ENCODE measurements at regions not wholly inside any gene's neighbourhood (a gene's known extent, or its start where the extent isn't known, plus 50 kb on each side); places are given as distances from the start of the nearest gene placed in this dataset.
"Not testable (repeated sequence)": the region's sequence is repeated elsewhere in the genome, so short reads cannot be mapped to it uniquely, and the experiment has no call there.

- not testable (repeated sequence) for H3K27ac ChIP-seq (ENCODE audit: low read depth, low read length); H3K4me1 ChIP-seq (ENCODE audit: insufficient read depth, low read length); H3K36me3 ChIP-seq (ENCODE audit: insufficient read depth, low read length); H3K9me3 ChIP-seq (ENCODE audit: low read depth, low read length); H3K4me2 ChIP-seq (ENCODE audit: insufficient read depth, low read length); DNase-seq (ENCODE audit: insufficient read length, low spot score, missing footprints); H3K79me2 ChIP-seq (ENCODE audit: insufficient read depth, low read length); H2AFZ ChIP-seq (ENCODE audit: low read length); H4K20me1 ChIP-seq (ENCODE audit: insufficient read depth, low read length); H3K4me3 ChIP-seq (ENCODE audit: insufficient read depth, low read length); H3K27me3 ChIP-seq (ENCODE audit: insufficient read depth, low read length)
Observed at GRCh38 chr9:63450836-63451235, 1834.2 kb downstream of the FOXD4L5 start.

- not testable (repeated sequence) for H3K27ac ChIP-seq (ENCODE audit: low read depth, low read length); H3K4me3 ChIP-seq (ENCODE audit: insufficient read depth, low read length); DNase-seq (ENCODE audit: insufficient read length, low spot score, missing footprints); H3K4me1 ChIP-seq (ENCODE audit: insufficient read depth, low read length); H4K20me1 ChIP-seq (ENCODE audit: insufficient read depth, low read length); H2AFZ ChIP-seq (ENCODE audit: low read length); H3K4me2 ChIP-seq (ENCODE audit: insufficient read depth, low read length); H3K36me3 ChIP-seq (ENCODE audit: insufficient read depth, low read length); H3K27me3 ChIP-seq (ENCODE audit: insufficient read depth, low read length); H3K79me2 ChIP-seq (ENCODE audit: insufficient read depth, low read length); H3K9me3 ChIP-seq (ENCODE audit: low read depth, low read length)
Observed at GRCh38 chr9:63425123-63425522, 1859.9 kb downstream of the FOXD4L5 start.

- not testable (repeated sequence) for H3K9me3 ChIP-seq (ENCODE audit: low read depth, low read length); H3K27ac ChIP-seq (ENCODE audit: low read depth, low read length); H2AFZ ChIP-seq (ENCODE audit: low read length); H3K4me3 ChIP-seq (ENCODE audit: insufficient read depth, low read length); H4K20me1 ChIP-seq (ENCODE audit: insufficient read depth, low read length); H3K36me3 ChIP-seq (ENCODE audit: insufficient read depth, low read length); DNase-seq (ENCODE audit: insufficient read length, low spot score, missing footprints); H3K4me1 ChIP-seq (ENCODE audit: insufficient read depth, low read length); H3K27me3 ChIP-seq (ENCODE audit: insufficient read depth, low read length); H3K4me2 ChIP-seq (ENCODE audit: insufficient read depth, low read length); H3K79me2 ChIP-seq (ENCODE audit: insufficient read depth, low read length)
Observed at GRCh38 chr9:63390897-63391296, 1894.1 kb downstream of the FOXD4L5 start.

- not testable (repeated sequence) for H3K36me3 ChIP-seq (ENCODE audit: insufficient read depth, low read length); H3K4me1 ChIP-seq (ENCODE audit: insufficient read depth, low read length); H3K9me3 ChIP-seq (ENCODE audit: low read depth, low read length); H2AFZ ChIP-seq (ENCODE audit: low read length); H4K20me1 ChIP-seq (ENCODE audit: insufficient read depth, low read length); H3K4me3 ChIP-seq (ENCODE audit: insufficient read depth, low read length); H3K27me3 ChIP-seq (ENCODE audit: insufficient read depth, low read length); H3K27ac ChIP-seq (ENCODE audit: low read depth, low read length); DNase-seq (ENCODE audit: insufficient read length, low spot score, missing footprints); H3K79me2 ChIP-seq (ENCODE audit: insufficient read depth, low read length); H3K4me2 ChIP-seq (ENCODE audit: insufficient read depth, low read length)
Observed at GRCh38 chr9:63385479-63385878, 1899.5 kb downstream of the FOXD4L5 start.

GRCh38 chr9:63379864-63380263, 1905.1 kb downstream of the FOXD4L5 start:
- not testable (repeated sequence) for H3K4me1 ChIP-seq (ENCODE audit: insufficient read depth, low read length); H4K20me1 ChIP-seq (ENCODE audit: insufficient read depth, low read length); DNase-seq (ENCODE audit: insufficient read length, low spot score, missing footprints); H3K36me3 ChIP-seq (ENCODE audit: insufficient read depth, low read length); H3K4me2 ChIP-seq (ENCODE audit: insufficient read depth, low read length); H3K27me3 ChIP-seq (ENCODE audit: insufficient read depth, low read length); H3K4me3 ChIP-seq (ENCODE audit: insufficient read depth, low read length); H3K9me3 ChIP-seq (ENCODE audit: low read depth, low read length); H3K79me2 ChIP-seq (ENCODE audit: insufficient read depth, low read length); H2AFZ ChIP-seq (ENCODE audit: low read length); H3K27ac ChIP-seq (ENCODE audit: low read depth, low read length)

GRCh38 chr9:63354219-63354618, 1930.8 kb downstream of the FOXD4L5 start:
- H3K4me3 ChIP-seq (ENCODE audit: insufficient read depth, low read length); H3K79me2 ChIP-seq (ENCODE audit: insufficient read depth, low read length); DNase-seq (ENCODE audit: insufficient read length, low spot score, missing footprints); H3K4me1 ChIP-seq (ENCODE audit: insufficient read depth, low read length); H3K4me2 ChIP-seq (ENCODE audit: insufficient read depth, low read length); H3K36me3 ChIP-seq (ENCODE audit: insufficient read depth, low read length); H3K27ac ChIP-seq (ENCODE audit: low read depth, low read length); H4K20me1 ChIP-seq (ENCODE audit: insufficient read depth, low read length); H3K27me3 ChIP-seq (ENCODE audit: insufficient read depth, low read length); H3K9me3 ChIP-seq (ENCODE audit: low read depth, low read length); H2AFZ ChIP-seq (ENCODE audit: low read length): not testable (repeated sequence)

DNA sequence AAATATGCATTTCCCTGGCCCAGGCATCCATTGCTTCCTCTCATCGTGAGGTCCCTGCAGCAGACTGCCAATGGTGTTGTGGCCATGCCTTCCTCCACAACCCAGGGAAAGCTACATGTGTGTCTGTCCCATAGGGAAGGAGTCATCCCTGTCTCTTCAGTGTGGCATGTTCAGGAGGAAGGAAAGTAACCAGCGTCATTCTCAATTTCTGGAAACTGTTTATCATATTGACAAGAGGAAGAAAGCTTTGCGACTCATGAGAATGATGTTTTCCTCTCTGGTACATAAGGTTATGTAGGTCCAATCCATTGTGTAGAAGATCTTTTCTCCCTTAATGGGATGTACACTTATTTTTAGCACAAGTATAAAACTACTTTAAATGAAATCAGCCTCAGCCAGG, 1937.7 kb downstream of the FOXD4L5 start:
- H3K27me3 ChIP-seq (ENCODE audit: insufficient read depth, low read length); H4K20me1 ChIP-seq (ENCODE audit: insufficient read depth, low read length); H2AFZ ChIP-seq (ENCODE audit: low read length); DNase-seq (ENCODE audit: insufficient read length, low spot score, missing footprints); H3K79me2 ChIP-seq (ENCODE audit: insufficient read depth, low read length); H3K36me3 ChIP-seq (ENCODE audit: insufficient read depth, low read length); H3K9me3 ChIP-seq (ENCODE audit: low read depth, low read length); H3K4me1 ChIP-seq (ENCODE audit: insufficient read depth, low read length); H3K4me3 ChIP-seq (ENCODE audit: insufficient read depth, low read length); H3K27ac ChIP-seq (ENCODE audit: low read depth, low read length); H3K4me2 ChIP-seq (ENCODE audit: insufficient read depth, low read length): not testable (repeated sequence)

- not testable (repeated sequence) for H4K20me1 ChIP-seq (ENCODE audit: insufficient read depth, low read length); H3K27me3 ChIP-seq (ENCODE audit: insufficient read depth, low read length); H3K4me1 ChIP-seq (ENCODE audit: insufficient read depth, low read length); H3K4me3 ChIP-seq (ENCODE audit: insufficient read depth, low read length); H3K9me3 ChIP-seq (ENCODE audit: low read depth, low read length); DNase-seq (ENCODE audit: insufficient read length, low spot score, missing footprints); H3K79me2 ChIP-seq (ENCODE audit: insufficient read depth, low read length); H3K36me3 ChIP-seq (ENCODE audit: insufficient read depth, low read length)
- Histone ChIP-seq H3K4me2 (ENCODE audit: insufficient read depth, low read length) (peak overlapping the region; percentile 24), H2AFZ (ENCODE audit: low read length) (peak overlapping the region; percentile 48), H3K27ac (ENCODE audit: low read depth, low read length) (peak overlapping the region; percentile 33)
Observed at GRCh38 chr9:63346310-63347048, 1938.5 kb downstream of the FOXD4L5 start.

DNA sequence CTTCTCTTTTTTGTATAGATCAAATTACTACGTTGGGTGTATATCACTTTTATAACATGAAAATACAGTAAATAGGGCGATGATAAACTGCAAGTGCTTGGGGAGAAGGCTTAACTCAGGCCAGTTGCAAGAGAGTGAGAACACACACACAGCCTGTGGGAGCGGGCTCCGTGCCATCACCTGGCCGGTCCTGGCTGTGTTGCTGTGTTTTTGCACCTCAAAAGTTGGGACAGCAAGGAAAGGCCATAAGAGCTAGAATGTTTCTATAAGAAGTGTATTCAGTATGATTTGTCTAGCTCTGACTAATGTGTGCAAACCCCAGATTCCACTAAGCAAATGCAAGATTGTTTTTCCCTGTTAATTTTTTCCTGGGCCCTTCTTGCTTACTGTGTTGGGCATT, 1940.6 kb downstream of the FOXD4L5 start:
- not testable (repeated sequence) for H3K27me3 ChIP-seq (ENCODE audit: insufficient read depth, low read length); H3K36me3 ChIP-seq (ENCODE audit: insufficient read depth, low read length); DNase-seq (ENCODE audit: insufficient read length, low spot score, missing footprints); H3K27ac ChIP-seq (ENCODE audit: low read depth, low read length); H3K4me1 ChIP-seq (ENCODE audit: insufficient read depth, low read length); H3K79me2 ChIP-seq (ENCODE audit: insufficient read depth, low read length); H4K20me1 ChIP-seq (ENCODE audit: insufficient read depth, low read length); H3K4me2 ChIP-seq (ENCODE audit: insufficient read depth, low read length); H3K4me3 ChIP-seq (ENCODE audit: insufficient read depth, low read length); H2AFZ ChIP-seq (ENCODE audit: low read length); H3K9me3 ChIP-seq (ENCODE audit: low read depth, low read length)
